H1 (cell line): ENCODE measurements at regions not wholly inside any gene's neighbourhood (a gene's known extent, or its start where the extent isn't known, plus 50 kb on each side); places are given as distances from the start of the nearest gene placed in this dataset.

Source experiments
- CTCF ChIA-PET: fragments of 300-600 bp; sonication (Branson Sonifier 250); formaldehyde crosslinking; loops from one replicate; lab custom pipeline; 2021; ENCODE audit not compliant: partially characterized antibody; lab: Charles Lee
- POLR2A ChIA-PET: fragments of 300-600 bp; sonication (Branson Sonifier 250); formaldehyde crosslinking; loops from one replicate; lab custom pipeline; 2021; ENCODE audit warnings: inconsistent platforms; ENCODE audit not compliant: partially characterized antibody; lab: Charles Lee
- DNase-seq, 2 experiments: peaks; one replicate each; pipeline versions ENCODE4 v3.0.0 to v3.0.0-alpha.2; 2010 to 2022; ENCODE audit warnings: low spot score in 2 of 2, low read depth in 1 of 2, mixed read lengths in 1 of 2
- FAIRE-seq: peaks from 2 replicates; lab custom pipeline; 2011; peaks lifted over from hg19 to GRCh38; lab: Jason Lieb, UNC
- H2AFZ ChIP-seq: 2 replicates; pipeline ENCODE4 v1.8.1; 2012; ENCODE audit warnings: low read length, inconsistent platforms
- H2AK5ac ChIP-seq: 2 replicates; pipeline ENCODE4 v1.6.1; 2013; ENCODE audit warnings: low read depth, low read length
- H2BK120ac ChIP-seq: replicated peaks from 2 replicates; pipeline ENCODE3; 2013; ENCODE audit warnings: low read depth, low read length, inconsistent platforms
- H2BK12ac ChIP-seq: 2 replicates; pipeline ENCODE4 v1.6.1; 2013; ENCODE audit warnings: low read depth, low read length
- H2BK15ac ChIP-seq: 2 replicates; pipeline ENCODE4 v1.6.1; 2013; ENCODE audit warnings: low read length
- H2BK20ac ChIP-seq: 2 replicates; pipeline ENCODE4 v1.6.1; 2013; ENCODE audit warnings: low read length
- H2BK5ac ChIP-seq: 2 replicates; pipeline ENCODE4 v1.6.1; 2013; ENCODE audit warnings: low read depth, low read length
- H3K14ac ChIP-seq: 2 replicates; pipeline ENCODE4 v1.6.1; 2013; ENCODE audit warnings: inconsistent platforms; ENCODE audit not compliant: insufficient read length
- H3K18ac ChIP-seq: 2 replicates; pipeline ENCODE4 v1.6.1; 2013; ENCODE audit warnings: low read length; ENCODE audit errors: extremely low read depth
- H3K23ac ChIP-seq: 2 replicates; pipeline ENCODE4 v1.6.1; 2013; ENCODE audit warnings: inconsistent platforms; ENCODE audit not compliant: insufficient read length
- H3K23me2 ChIP-seq: 2 replicates; pipeline ENCODE4 v1.6.1; 2013; ENCODE audit warnings: low read depth, low read length
- H3K27ac ChIP-seq: 2 replicates; pipeline ENCODE4 v1.6.1; 2011; ENCODE audit warnings: low read depth, low read length, inconsistent platforms
- H3K27me3 ChIP-seq, 4 experiments: replicated peaks in 1 of 4; 1 replicate in 1 of 4; 2 replicates in 3 of 4; pipeline versions ENCODE4 v1.6.1 to v1.8.1; 2011 to 2013; ENCODE audit warnings: low read length in 3 of 4, mild to moderate bottlenecking in 3 of 4, inconsistent platforms in 2 of 4, mixed read lengths in 2 of 4, moderate library complexity in 1 of 4; ENCODE audit not compliant: control insufficient read depth in 3 of 4, insufficient read depth in 3 of 4; ENCODE audit errors: extremely low read depth in 1 of 4
- H3K36me3 ChIP-seq, 4 experiments: 2 replicates each; pipeline versions ENCODE4 v1.6.1 to v1.8.1; 2011 to 2013; ENCODE audit warnings: mild to moderate bottlenecking in 4 of 4, low read length in 3 of 4, moderate library complexity in 2 of 4, control low read depth in 1 of 4, inconsistent platforms in 1 of 4; ENCODE audit not compliant: insufficient read depth in 4 of 4, control insufficient read depth in 2 of 4
- H3K4ac ChIP-seq: replicated peaks from 2 replicates; pipeline ENCODE3; 2013; ENCODE audit warnings: low read length, low read depth, mixed read lengths, inconsistent platforms; ENCODE audit not compliant: insufficient read length
- H3K4me1 ChIP-seq, 4 experiments: replicated peaks in 1 of 4; 1 replicate in 1 of 4; 2 replicates in 3 of 4; pipeline versions ENCODE4 v1.6.1 to v1.8.1; 2011 to 2013; ENCODE audit warnings: low read length in 3 of 4, inconsistent platforms in 2 of 4, mixed read lengths in 1 of 4; ENCODE audit not compliant: insufficient read depth in 4 of 4, control insufficient read depth in 3 of 4
- H3K4me2 ChIP-seq, 2 experiments: 2 replicates each; pipeline versions ENCODE4 v1.6.1 to v1.8.1; 2011 to 2013; ENCODE audit warnings: low read depth in 2 of 2, low read length in 2 of 2, control low read depth in 1 of 2, inconsistent platforms in 1 of 2, mild to moderate bottlenecking in 1 of 2; ENCODE audit not compliant: insufficient read depth in 1 of 2
- H3K4me3 ChIP-seq, 4 experiments: fragments of 200-600, 300-600 bp in 1 of 4; sonication (generic), shearing (Covaris generic), sonication (Bioruptor Twin) in 1 of 4; 2 replicates each; pipeline versions ENCODE4 v1.5.1 to v1.8.1; 2011 to 2016; ENCODE audit warnings: low read length in 4 of 4, low read depth in 3 of 4, control low read depth in 2 of 4, inconsistent platforms in 2 of 4, mild to moderate bottlenecking in 2 of 4, mixed read lengths in 1 of 4, moderate library complexity in 1 of 4; ENCODE audit not compliant: insufficient read depth in 2 of 4; ENCODE audit errors: extremely low read depth in 1 of 4
- H3K56ac ChIP-seq: replicated peaks from 2 replicates; pipeline ENCODE3; 2013; ENCODE audit warnings: low read depth, mild to moderate bottlenecking, mixed read lengths, low read length, inconsistent platforms; ENCODE audit not compliant: insufficient read length
- H3K79me1 ChIP-seq: 2 replicates; pipeline ENCODE4 v1.6.1; 2013; ENCODE audit warnings: low read depth, low read length, control low read depth
- H3K79me2 ChIP-seq, 2 experiments: 2 replicates each; pipeline versions ENCODE4 v1.6.1 to v1.8.1; 2012 to 2013; ENCODE audit warnings: low read length in 2 of 2, mild to moderate bottlenecking in 2 of 2, inconsistent platforms in 1 of 2; ENCODE audit not compliant: insufficient read depth in 2 of 2, control insufficient read depth in 1 of 2
- H3K9ac ChIP-seq, 4 experiments: replicated peaks in 1 of 4; 1 replicate in 1 of 4; 2 replicates in 3 of 4; pipeline versions ENCODE4 v1.6.1 to v1.8.1; 2011 to 2013; ENCODE audit warnings: low read depth in 3 of 4, low read length in 3 of 4, control low read depth in 2 of 4, mild to moderate bottlenecking in 2 of 4, moderate library complexity in 2 of 4, inconsistent platforms in 1 of 4; ENCODE audit errors: extremely low read depth in 1 of 4
- H3K9me3 ChIP-seq, 2 experiments: 2 replicates each; pipeline versions ENCODE4 v1.6.1 to v1.8.1; 2012 to 2013; ENCODE audit warnings: mild to moderate bottlenecking in 2 of 2, moderate library complexity in 2 of 2, control low read depth in 1 of 2, inconsistent platforms in 1 of 2, low read depth in 1 of 2, low read length in 1 of 2, mixed read lengths in 1 of 2; ENCODE audit not compliant: insufficient read depth in 2 of 2
- H4K20me1 ChIP-seq, 2 experiments: replicated peaks in 1 of 2; 2 replicates each; pipeline versions ENCODE3 to v1.8.1; 2011 to 2013; ENCODE audit warnings: inconsistent platforms in 2 of 2, low read length in 2 of 2, mild to moderate bottlenecking in 1 of 2; ENCODE audit not compliant: insufficient read depth in 2 of 2, control insufficient read depth in 1 of 2
- H4K5ac ChIP-seq: 2 replicates; pipeline ENCODE4 v1.6.1; 2013; ENCODE audit warnings: low read length, low read depth, mixed read lengths, inconsistent platforms; ENCODE audit not compliant: insufficient read length
- H4K8ac ChIP-seq: 2 replicates; pipeline ENCODE4 v1.8.0; 2013; ENCODE audit warnings: mild to moderate bottlenecking, moderate library complexity, low read length, inconsistent platforms; ENCODE audit not compliant: insufficient read depth; ENCODE audit errors: extremely low read depth
- H4K91ac ChIP-seq: replicated peaks from 2 replicates; pipeline ENCODE3; 2013; ENCODE audit warnings: low read length, mixed read lengths, inconsistent platforms; ENCODE audit not compliant: insufficient read length
- RAD21 ChIP-seq, 2 experiments: IDR thresholded peaks in 1 of 2; conservative IDR thresholded peaks in 1 of 2; 2 replicates each; pipeline ENCODE4 v1.6.1; 2011; ENCODE audit warnings: low read depth in 2 of 2, low read length in 2 of 2, improper control_type of control experiment in 1 of 2, inconsistent platforms in 1 of 2, mild to moderate bottlenecking in 1 of 2, moderate library complexity in 1 of 2
- SIN3A ChIP-seq, 2 experiments: IDR thresholded peaks in 1 of 2; conservative IDR thresholded peaks in 1 of 2; 2 replicates each; pipeline ENCODE4 v1.6.1; 2011 to 2012; ENCODE audit warnings: low read length in 2 of 2, improper control_type of control experiment in 1 of 2, low read depth in 1 of 2, mild to moderate bottlenecking in 1 of 2
- USF2 ChIP-seq: IDR thresholded peaks from 2 replicates; pipeline ENCODE4 v1.6.1; 2011; ENCODE audit warnings: low read length, improper control_type of control experiment
- WGBS, 2 experiments: shearing (Covaris generic) in 1 of 2; methylation state at CpG; one replicate each; pipeline versions ENCODE4 v1.1.6 to v1.1.7; 2013 to 2015; ENCODE audit warnings: low lambda C conversion rate in 2 of 2, mixed read lengths in 2 of 2, inconsistent platforms in 1 of 2, low coverage in 1 of 2, missing lambda C conversion rate in 1 of 2; ENCODE audit not compliant: insufficient replicate concordance in 2 of 2, insufficient coverage in 1 of 2, insufficient read length in 1 of 2; ENCODE audit errors: extremely low coverage in 1 of 2, missing lambda C conversion rate in 1 of 2; 5-methylcytosine and 5-hydroxymethylcytosine counted together

- Histone ChIP-seq H2BK5ac (no peak overlapping the region), H2BK12ac (no peak overlapping the region), H3K23me2 (no peaks in the 10 kb centered on the region), H2AK5ac (no peak overlapping the region), H2BK120ac (no peak overlapping the region), H2AFZ (no peak overlapping the region), H3K4me1 (no peaks in the 10 kb centered on the region), H2BK15ac (no peak overlapping the region), H3K56ac (no peak overlapping the region), H3K36me3 (no peaks in the 10 kb centered on the region), H4K91ac (no peak overlapping the region), H3K79me2 (no peaks in the 10 kb centered on the region), H4K20me1 (no peaks in the 10 kb centered on the region), H4K8ac (no peak overlapping the region), H3K9me3 (no peaks in the 10 kb centered on the region), H3K14ac (no peak overlapping the region), H3K27me3 (no peaks in the 10 kb centered on the region), H3K79me1 (no peaks in the 10 kb centered on the region), H3K18ac (no peak overlapping the region), H3K4ac (no peak overlapping the region), H3K27ac (no peak overlapping the region), H3K4me2 (no peak overlapping the region), H4K5ac (no peak overlapping the region), H2BK20ac (no peak overlapping the region), H3K9ac (no peak overlapping the region), H3K4me3 (no peak overlapping the region), H3K23ac (no peak overlapping the region)
- DNase-seq (no peak), FAIRE-seq (no peak)
- CTCF ChIA-PET: interaction anchor here (1.0 to 1.1 kb wide), 3 partner anchors 87 to 337 kb away, joined by 3 read pairs; no protein-coding TSS in a partner anchor
- WGBS, 2 experiments: 85% methylated on average over 3 of the region's 3 CpGs; no CpG with 5 or more reads in 1 of the 2 experiments
- no peak for TF ChIP-seq RAD21 (IDR thresholded peaks at IDR 0.05 in 1 of 2, conservative IDR thresholded peaks at IDR 0.05 in 1 of 2; ENCODE audit: low read depth in 2 of 2, low read length in 2 of 2)
- no peak for TF ChIP-seq SIN3A (conservative IDR thresholded peaks at IDR 0.05 in 1 of 2, IDR thresholded peaks at IDR 0.05 in 1 of 2; ENCODE audit: low read depth in 1 of 2, low read length in 2 of 2)
- TF ChIP-seq USF2: no peak
- POLR2A ChIA-PET: no interaction called here
Measured at GRCh38 chr10:29032169-29032568, 256.7 kb upstream of the LYZL1 start.
